ENCODE measurements at regions not wholly inside any gene's neighbourhood (a gene's known extent, or its start where the extent isn't known, plus 50 kb on each side); places are given as distances from the start of the nearest gene placed in this dataset.

- no peaks in the 10 kb centered on the region for H3K4me1 ChIP-seq (ENCODE audit: insufficient read depth, insufficient read length)
- TF ChIP-seq SUZ12 (IDR thresholded peaks at IDR 0.05; ENCODE audit: extremely low read depth, insufficient read depth, insufficient read length): no peak
- no peak for TF ChIP-seq YY1 (IDR thresholded peaks at IDR 0.05; ENCODE audit: insufficient read depth, insufficient read length)
- TF ChIP-seq ZNF274 (IDR thresholded peaks at IDR 0.05; ENCODE audit: low read depth, low read length): no peak
- no peak overlapping the region for H3K9ac ChIP-seq (ENCODE audit: insufficient read length, low read depth)
- DNase-seq (ENCODE audit: low read depth, low spot score): no peak
- no peaks in the 10 kb centered on the region for H3K9me3 ChIP-seq (ENCODE audit: insufficient read depth, low read length)
- no peak overlapping the region for H3K4me3 ChIP-seq (ENCODE audit: insufficient read length, low read depth)
- no peaks in the 10 kb centered on the region for H3K27me3 ChIP-seq (ENCODE audit: insufficient read depth, insufficient read length)
- no peaks in the 10 kb centered on the region for H3K36me3 ChIP-seq (ENCODE audit: insufficient read depth, insufficient read length, low read length)
Measured at GRCh38 chr4:31592293-31592692, 872.1 kb downstream of the PCDH7 start.

GRCh38 chr4:31595496-31595895, 875.3 kb downstream of the PCDH7 start:
- no peak for DNase-seq (ENCODE audit: low read depth, low spot score)
- Histone ChIP-seq H3K4me1 (ENCODE audit: insufficient read depth, insufficient read length) (no peaks in the 10 kb centered on the region), H3K9me3 (ENCODE audit: insufficient read depth, low read length) (no peaks in the 10 kb centered on the region), H3K4me3 (ENCODE audit: insufficient read length, low read depth) (no peak overlapping the region), H3K27me3 (ENCODE audit: insufficient read depth, insufficient read length) (no peaks in the 10 kb centered on the region), H3K36me3 (ENCODE audit: insufficient read depth, insufficient read length, low read length) (no peaks in the 10 kb centered on the region), H3K9ac (ENCODE audit: insufficient read length, low read depth) (no peak overlapping the region)
- TF ChIP-seq SUZ12 (IDR thresholded peaks at IDR 0.05; ENCODE audit: extremely low read depth, insufficient read depth, insufficient read length): no peak
- TF ChIP-seq ZNF274 (IDR thresholded peaks at IDR 0.05; ENCODE audit: low read depth, low read length): no peak
- TF ChIP-seq YY1 (IDR thresholded peaks at IDR 0.05; ENCODE audit: insufficient read depth, insufficient read length): no peak

GRCh38 chr4:31598639-31599038, 878.5 kb downstream of the PCDH7 start:
- no peak overlapping the region for H3K4me3 ChIP-seq (ENCODE audit: insufficient read length, low read depth)
- no peaks in the 10 kb centered on the region for H3K4me1 ChIP-seq (ENCODE audit: insufficient read depth, insufficient read length)
- H3K27me3 ChIP-seq (ENCODE audit: insufficient read depth, insufficient read length): no peaks in the 10 kb centered on the region
- TF ChIP-seq SUZ12 (IDR thresholded peaks at IDR 0.05; ENCODE audit: extremely low read depth, insufficient read depth, insufficient read length) (no peak), ZNF274 (IDR thresholded peaks at IDR 0.05; ENCODE audit: low read depth, low read length) (no peak), YY1 (IDR thresholded peaks at IDR 0.05; ENCODE audit: insufficient read depth, insufficient read length) (no peak)
- DNase-seq (ENCODE audit: low read depth, low spot score): no peak
- H3K9me3 ChIP-seq (ENCODE audit: insufficient read depth, low read length): no peaks in the 10 kb centered on the region
- no peak overlapping the region for H3K9ac ChIP-seq (ENCODE audit: insufficient read length, low read depth)
- H3K36me3 ChIP-seq (ENCODE audit: insufficient read depth, insufficient read length, low read length): no peaks in the 10 kb centered on the region

- no peak overlapping the region for H3K4me3 ChIP-seq (ENCODE audit: insufficient read length, low read depth)
- TF ChIP-seq YY1 (IDR thresholded peaks at IDR 0.05; ENCODE audit: insufficient read depth, insufficient read length): no peak
- TF ChIP-seq SUZ12 (IDR thresholded peaks at IDR 0.05; ENCODE audit: extremely low read depth, insufficient read depth, insufficient read length): no peak
- TF ChIP-seq ZNF274 (IDR thresholded peaks at IDR 0.05; ENCODE audit: low read depth, low read length): no peak
- no peak for DNase-seq (ENCODE audit: low read depth, low spot score)
Measured at GRCh38 chr4:31601793-31602192, 881.6 kb downstream of the PCDH7 start.

GRCh38 chr4:31613946-31614623, 893.9 kb downstream of the PCDH7 start:
- Histone ChIP-seq H3K27me3 (ENCODE audit: insufficient read depth, insufficient read length) (no peaks in the 10 kb centered on the region), H3K4me1 (ENCODE audit: insufficient read depth, insufficient read length) (no peaks in the 10 kb centered on the region), H3K4me3 (ENCODE audit: insufficient read length, low read depth) (no peak overlapping the region), H3K36me3 (ENCODE audit: insufficient read depth, insufficient read length, low read length) (no peaks in the 10 kb centered on the region), H3K9ac (ENCODE audit: insufficient read length, low read depth) (no peak overlapping the region), H3K9me3 (ENCODE audit: insufficient read depth, low read length) (peaks cover 12% of the 10 kb centered on the region; the same call in 1 of the 2 replicates)
- DNase-seq (ENCODE audit: low read depth, low spot score): no peak
- TF ChIP-seq ZNF274 (IDR thresholded peaks at IDR 0.05; ENCODE audit: low read depth, low read length): no peak
- TF ChIP-seq YY1 (IDR thresholded peaks at IDR 0.05; ENCODE audit: insufficient read depth, insufficient read length): no peak
- TF ChIP-seq SUZ12 (IDR thresholded peaks at IDR 0.05; ENCODE audit: extremely low read depth, insufficient read depth, insufficient read length): no peak

More at GRCh38 chr4:31601793-31602192, 881.6 kb downstream of the PCDH7 start:
- no peaks in the 10 kb centered on the region for H3K9me3 ChIP-seq (ENCODE audit: insufficient read depth, low read length)
- no peaks in the 10 kb centered on the region for H3K27me3 ChIP-seq (ENCODE audit: insufficient read depth, insufficient read length)
- no peaks in the 10 kb centered on the region for H3K36me3 ChIP-seq (ENCODE audit: insufficient read depth, insufficient read length, low read length)
- no peak overlapping the region for H3K9ac ChIP-seq (ENCODE audit: insufficient read length, low read depth)
- no peaks in the 10 kb centered on the region for H3K4me1 ChIP-seq (ENCODE audit: insufficient read depth, insufficient read length)

GRCh38 chr4:31617667-31618066, 897.5 kb downstream of the PCDH7 start:
- H3K9ac ChIP-seq (ENCODE audit: insufficient read length, low read depth): no peak overlapping the region
- TF ChIP-seq YY1 (IDR thresholded peaks at IDR 0.05; ENCODE audit: insufficient read depth, insufficient read length): no peak
- no peak for TF ChIP-seq SUZ12 (IDR thresholded peaks at IDR 0.05; ENCODE audit: extremely low read depth, insufficient read depth, insufficient read length)
- TF ChIP-seq ZNF274 (IDR thresholded peaks at IDR 0.05; ENCODE audit: low read depth, low read length): no peak
- H3K4me3 ChIP-seq (ENCODE audit: insufficient read length, low read depth): no peak overlapping the region
- no peaks in the 10 kb centered on the region for H3K36me3 ChIP-seq (ENCODE audit: insufficient read depth, insufficient read length, low read length)
- peaks cover 12% of the 10 kb centered on the region; the same call in 1 of the 2 replicates for H3K9me3 ChIP-seq (ENCODE audit: insufficient read depth, low read length)
- no peak for DNase-seq (ENCODE audit: low read depth, low spot score)
- H3K27me3 ChIP-seq (ENCODE audit: insufficient read depth, insufficient read length): no peaks in the 10 kb centered on the region
- no peaks in the 10 kb centered on the region for H3K4me1 ChIP-seq (ENCODE audit: insufficient read depth, insufficient read length)

- H3K4me3 ChIP-seq (ENCODE audit: insufficient read length, low read depth): no peak overlapping the region
- H3K9ac ChIP-seq (ENCODE audit: insufficient read length, low read depth): no peak overlapping the region
- DNase-seq (ENCODE audit: low read depth, low spot score): no peak
- no peaks in the 10 kb centered on the region for H3K27me3 ChIP-seq (ENCODE audit: insufficient read depth, insufficient read length)
- TF ChIP-seq ZNF274 (IDR thresholded peaks at IDR 0.05; ENCODE audit: low read depth, low read length) (no peak), SUZ12 (IDR thresholded peaks at IDR 0.05; ENCODE audit: extremely low read depth, insufficient read depth, insufficient read length) (no peak), YY1 (IDR thresholded peaks at IDR 0.05; ENCODE audit: insufficient read depth, insufficient read length) (no peak)
- H3K36me3 ChIP-seq (ENCODE audit: insufficient read depth, insufficient read length, low read length): no peaks in the 10 kb centered on the region
- no peaks in the 10 kb centered on the region for H3K9me3 ChIP-seq (ENCODE audit: insufficient read depth, low read length)
- no peaks in the 10 kb centered on the region for H3K4me1 ChIP-seq (ENCODE audit: insufficient read depth, insufficient read length)
Measured at GRCh38 chr4:31620476-31620875, 900.3 kb downstream of the PCDH7 start.

All from NT2/D1 (cell line).